ENCODE measurements at regions not wholly inside any gene's neighbourhood (a gene's known extent, or its start where the extent isn't known, plus 50 kb on each side); places are given as distances from the start of the nearest gene placed in this dataset.

DNA sequence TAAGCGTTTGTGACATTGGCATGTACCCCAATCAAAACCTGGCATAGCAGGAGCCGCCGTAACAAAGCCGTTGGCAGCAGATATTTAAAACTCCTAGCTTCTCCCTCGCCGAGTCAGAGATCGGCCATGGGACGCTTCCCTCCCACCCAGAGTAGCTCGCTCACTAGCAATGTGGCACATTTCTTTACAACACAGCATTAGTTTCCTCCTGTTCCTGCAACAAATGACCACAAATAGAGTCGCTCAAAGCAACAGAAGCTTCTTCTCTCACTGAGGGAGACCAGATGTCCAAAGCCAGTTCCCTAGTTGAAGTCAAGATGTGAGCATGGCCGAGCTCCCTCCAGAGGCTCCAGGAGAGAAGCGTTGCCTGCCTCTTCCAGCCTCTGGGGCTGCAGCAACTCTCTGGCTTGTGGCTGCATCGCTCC, 106.7 kb downstream of the RBFOX3 start:
- Histone ChIP-seq H3K36me3 (no peaks in the 10 kb centered on the region), H3K27ac (no peak overlapping the region), H3K4me1 (ENCODE audit: control insufficient read depth in 1 of 2, low read depth in 2 of 2) (no peaks in the 10 kb centered on the region), H3K27me3 (replicated peaks; ENCODE audit: insufficient read depth) (no peaks in the 10 kb centered on the region), H3K4me3 (no peak overlapping the region), H3K9me3 (no peaks in the 10 kb centered on the region)
- no peak for TF ChIP-seq CTCF (IDR thresholded peaks at IDR 0.05)
- DNase-seq (ENCODE audit: low spot score) (no peak), ATAC-seq (ENCODE audit: insufficient number of reproducible peaks, low FRiP score, low read depth) (no peak)

GRCh38 chr17:79503126-79503839, 107.6 kb downstream of the RBFOX3 start:
- Histone ChIP-seq H3K27ac (no peak overlapping the region), H3K4me3 (no peak overlapping the region), H3K9me3 (no peaks in the 10 kb centered on the region), H3K36me3 (no peaks in the 10 kb centered on the region), H3K27me3 (replicated peaks; ENCODE audit: insufficient read depth) (no peaks in the 10 kb centered on the region), H3K4me1 (ENCODE audit: control insufficient read depth in 1 of 2, low read depth in 2 of 2) (no peaks in the 10 kb centered on the region)
- TF ChIP-seq CTCF (IDR thresholded peaks at IDR 0.05) = no peak
- DNase-seq (ENCODE audit: low spot score) = no peak
- no peak for ATAC-seq (ENCODE audit: insufficient number of reproducible peaks, low FRiP score, low read depth)

DNA sequence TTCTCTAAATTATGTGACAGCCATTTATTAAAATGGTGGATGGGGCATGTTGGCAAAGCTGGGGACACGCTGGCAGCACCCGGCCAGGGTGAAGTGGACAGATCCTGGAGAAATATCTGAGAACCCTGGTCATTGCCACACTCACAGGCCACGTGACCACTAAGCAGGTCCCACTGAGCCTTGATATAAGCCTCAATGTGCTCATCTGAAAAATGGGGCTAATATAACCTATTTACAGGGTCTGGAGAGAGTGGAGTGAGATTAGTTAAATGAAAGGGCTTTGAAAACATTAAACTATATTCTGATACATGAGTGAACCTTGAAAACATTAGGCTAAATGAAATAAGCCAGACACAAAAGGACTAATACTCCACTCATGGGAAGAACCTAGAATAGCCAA, 108.9 kb downstream of the RBFOX3 start:
- H3K4me3 ChIP-seq = no peak overlapping the region
- ATAC-seq (ENCODE audit: insufficient number of reproducible peaks, low FRiP score, low read depth) (no peak), DNase-seq (ENCODE audit: low spot score) (no peak)
- no peaks in the 10 kb centered on the region for H3K27me3 ChIP-seq (replicated peaks; ENCODE audit: insufficient read depth)
- no peaks in the 10 kb centered on the region for H3K36me3 ChIP-seq
- H3K27ac ChIP-seq = no peak overlapping the region
- no peak for TF ChIP-seq CTCF (IDR thresholded peaks at IDR 0.05)
- H3K4me1 ChIP-seq (ENCODE audit: control insufficient read depth in 1 of 2, low read depth in 2 of 2) = no peaks in the 10 kb centered on the region
- no peaks in the 10 kb centered on the region for H3K9me3 ChIP-seq

DNA sequence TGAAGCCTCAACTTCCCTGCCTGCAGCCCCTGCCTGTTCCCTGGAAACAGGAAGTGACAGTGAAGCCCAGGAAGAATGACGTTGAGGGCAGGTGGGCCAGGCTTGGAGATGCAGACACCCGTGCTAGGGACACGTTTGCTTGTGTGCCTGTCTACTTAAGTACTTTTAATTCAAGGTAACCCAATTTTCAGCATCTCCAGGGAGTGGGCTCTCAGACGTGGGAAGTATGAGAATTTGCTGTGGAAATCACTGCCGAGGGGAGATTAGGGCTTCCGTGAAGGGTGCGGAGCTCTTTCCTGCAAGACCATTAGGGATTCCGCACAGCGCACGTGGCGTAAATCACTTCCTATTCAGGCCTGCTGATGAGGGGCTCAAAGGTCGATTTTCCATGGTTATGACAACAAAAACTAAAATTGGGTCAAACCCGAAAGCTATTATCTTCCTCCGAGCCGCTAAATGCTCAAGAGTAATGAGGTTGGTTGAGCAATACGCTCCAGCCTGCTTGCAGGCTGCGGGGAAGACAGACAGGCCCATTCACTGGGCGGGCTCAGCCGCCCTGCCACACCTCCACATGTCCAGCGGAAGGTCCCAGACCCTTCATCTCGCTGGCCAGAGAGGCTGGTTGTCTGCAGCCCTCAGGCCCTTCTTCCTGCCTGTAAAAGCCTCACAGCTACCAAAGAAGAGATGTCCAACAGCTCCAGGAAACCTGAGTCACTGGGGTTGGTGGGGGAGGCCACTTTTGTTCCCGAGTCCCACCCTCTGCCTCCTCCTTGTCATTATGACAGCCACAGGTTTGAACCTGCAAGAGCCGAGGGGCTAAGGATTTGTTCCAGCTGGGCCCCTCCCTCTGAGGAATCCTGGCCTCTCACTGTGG, 109.9 kb downstream of the RBFOX3 start:
- Histone ChIP-seq H3K4me1 (ENCODE audit: control insufficient read depth in 1 of 2, low read depth in 2 of 2) (no peaks in the 10 kb centered on the region), H3K4me3 (no peak overlapping the region), H3K27me3 (replicated peaks; ENCODE audit: insufficient read depth) (no peaks in the 10 kb centered on the region), H3K36me3 (no peaks in the 10 kb centered on the region), H3K9me3 (no peaks in the 10 kb centered on the region), H3K27ac (no peak overlapping the region)
- ATAC-seq (ENCODE audit: insufficient number of reproducible peaks, low FRiP score, low read depth) = no peak
- TF ChIP-seq CTCF (IDR thresholded peaks at IDR 0.05) = no peak
- no peak for DNase-seq (ENCODE audit: low spot score)

DNA sequence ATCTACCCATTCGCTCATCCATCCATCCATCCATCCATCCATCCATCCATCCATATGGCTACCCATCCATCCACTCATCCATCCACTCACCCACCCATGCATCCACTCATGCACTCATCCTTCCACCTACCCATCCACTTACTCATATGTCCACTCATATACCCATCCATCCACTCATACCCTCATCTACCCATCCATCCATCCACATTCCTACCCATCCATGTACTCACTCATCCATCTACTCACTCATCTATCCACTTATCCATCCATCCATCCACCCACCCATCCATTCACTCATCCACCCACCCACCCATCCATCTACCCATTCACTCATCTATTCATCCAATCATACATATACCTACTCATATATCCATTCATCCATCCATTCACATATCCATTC, 112.0 kb downstream of the RBFOX3 start:
- H3K4me3 ChIP-seq = no peak overlapping the region
- H3K27me3 ChIP-seq (replicated peaks; ENCODE audit: insufficient read depth) = no peaks in the 10 kb centered on the region
- ATAC-seq (ENCODE audit: insufficient number of reproducible peaks, low FRiP score, low read depth) = no peak
- no peaks in the 10 kb centered on the region for H3K4me1 ChIP-seq (ENCODE audit: control insufficient read depth in 1 of 2, low read depth in 2 of 2)
- H3K36me3 ChIP-seq = no peaks in the 10 kb centered on the region
- DNase-seq (ENCODE audit: low spot score) = no peak
- TF ChIP-seq CTCF (IDR thresholded peaks at IDR 0.05) = no peak
- no peak overlapping the region for H3K27ac ChIP-seq
- no peaks in the 10 kb centered on the region for H3K9me3 ChIP-seq

All from thoracic aorta (tissue), 2 donors.